ENCODE measurements at regions not wholly inside any gene's neighbourhood (a gene's known extent, or its start where the extent isn't known, plus 50 kb on each side); places are given as distances from the start of the nearest gene placed in this dataset.

DNA sequence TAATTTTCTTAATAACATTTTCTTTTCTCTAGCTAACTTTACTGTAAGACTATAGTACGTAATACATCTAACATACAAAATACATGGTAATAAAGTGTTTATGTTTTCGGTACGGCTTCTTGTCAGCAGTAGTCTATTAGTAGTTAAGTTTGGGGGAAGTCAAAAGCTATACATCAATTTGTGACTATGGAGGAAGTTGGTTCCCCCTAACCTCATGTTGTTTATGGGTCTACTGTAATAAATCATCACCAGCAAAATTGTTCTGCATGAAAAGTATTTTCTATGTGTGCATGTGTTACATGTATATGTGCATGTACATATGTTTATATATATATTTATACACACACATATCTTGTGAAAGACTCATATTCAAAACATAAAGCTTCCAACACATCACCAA is 303.0 kb downstream of the TRIB2 start:
- CTCF ChIA-PET: interaction anchor here in 1 of 2 donors (0.6 to 1.7 kb wide), 2 partner anchors 13 to 1243 kb away, joined by 3 to 4 read pairs; no protein-coding TSS in a partner anchor
- ATAC-seq (replicated peaks in 1 of 4): no peak
- WGBS (ENCODE audit: insufficient coverage): no CpG with 5 or more reads among the region's 3 CpGs
- peaks cover 31 to 37% of the 10 kb centered on the region in 2 donors for H3K27me3 Mint-ChIP-seq
- no peaks in the 10 kb centered on the region for H3K4me1 Mint-ChIP-seq
- no peaks in the 10 kb centered on the region for H3K9me3 ChIP-seq
- H3K9me3 Mint-ChIP-seq: no peaks in the 10 kb centered on the region
- no peaks in the 10 kb centered on the region for H3K4me1 ChIP-seq (ENCODE audit: control insufficient read depth in 1 of 2, extremely low read depth in 1 of 2, insufficient read depth in 2 of 2, low read length in 2 of 2)
- no peaks in the 10 kb centered on the region for H3K36me3 Mint-ChIP-seq
- H3K27ac Mint-ChIP-seq: no peak overlapping the region
- no peak for DNase-seq
- H3K27ac ChIP-seq (ENCODE audit: low read length): no peak overlapping the region
- H3K4me3 ChIP-seq (ENCODE audit: control insufficient read depth in 1 of 2, extremely low read depth in 1 of 2, low read length in 1 of 2): no peak overlapping the region
- no peak overlapping the region for H3K4me3 Mint-ChIP-seq
- POLR2A ChIA-PET: interaction anchor here in 1 of 2 donors (0.6 kb wide), 1 partner anchor 15 kb away, joined by 3 read pairs; no protein-coding TSS in a partner anchor
- H3K27me3 ChIP-seq (replicated peaks in 1 of 2; ENCODE audit: control insufficient read depth in 2 of 2, extremely low read depth in 1 of 2, insufficient read depth in 2 of 2, low read length in 1 of 2): no peaks in the 10 kb centered on the region
- no peaks in the 10 kb centered on the region for H3K36me3 ChIP-seq (ENCODE audit: control insufficient read depth in 2 of 2, extremely low read depth in 1 of 2, insufficient read depth in 1 of 2, low read length in 1 of 2)

DNA sequence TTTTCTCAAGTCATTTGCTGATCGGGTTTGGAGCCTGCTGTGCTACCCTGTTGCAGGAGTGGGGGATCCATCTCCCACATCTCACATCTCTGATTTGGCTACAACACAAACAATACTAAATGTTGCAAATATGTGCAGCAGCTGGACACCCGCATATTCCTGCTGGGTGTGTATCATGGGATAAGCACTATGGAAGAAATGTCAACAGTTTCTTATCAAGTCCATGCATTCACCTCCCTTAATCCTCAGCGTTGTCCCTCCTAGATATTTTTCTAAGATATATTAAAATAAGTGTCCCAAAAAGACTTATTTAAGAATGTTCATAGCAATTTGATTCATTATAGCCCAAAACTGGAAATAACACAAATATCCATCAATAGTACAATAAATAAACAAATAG is 303.7 kb downstream of the TRIB2 start:
- Histone ChIP-seq H3K9me3 (no peaks in the 10 kb centered on the region), H3K4me3 (ENCODE audit: control insufficient read depth in 1 of 2, extremely low read depth in 1 of 2, low read length in 1 of 2) (no peak overlapping the region), H3K36me3 (ENCODE audit: control insufficient read depth in 2 of 2, extremely low read depth in 1 of 2, insufficient read depth in 1 of 2, low read length in 1 of 2) (no peaks in the 10 kb centered on the region), H3K4me1 (ENCODE audit: control insufficient read depth in 1 of 2, extremely low read depth in 1 of 2, insufficient read depth in 2 of 2, low read length in 2 of 2) (no peaks in the 10 kb centered on the region), H3K27me3 (replicated peaks in 1 of 2; ENCODE audit: control insufficient read depth in 2 of 2, extremely low read depth in 1 of 2, insufficient read depth in 2 of 2, low read length in 1 of 2) (no peaks in the 10 kb centered on the region), H3K27ac (ENCODE audit: low read length) (no peak overlapping the region)
- no peak for DNase-seq
- CTCF ChIA-PET: interaction anchor here in 1 of 2 donors (0.6 to 1.7 kb wide), 2 partner anchors 13 to 1244 kb away, joined by 3 to 4 read pairs; no protein-coding TSS in a partner anchor
- no peaks in the 10 kb centered on the region for H3K36me3 Mint-ChIP-seq
- POLR2A ChIA-PET: no interaction called here
- no peak overlapping the region for H3K27ac Mint-ChIP-seq
- H3K27me3 Mint-ChIP-seq: peaks cover 33 to 37% of the 10 kb centered on the region in 2 donors
- H3K4me1 Mint-ChIP-seq: no peaks in the 10 kb centered on the region
- no CpG with 5 or more reads among the region's 3 CpGs for WGBS (ENCODE audit: insufficient coverage)
- ATAC-seq (replicated peaks in 1 of 4): no peak
- H3K9me3 Mint-ChIP-seq: no peaks in the 10 kb centered on the region
- no peak overlapping the region for H3K4me3 Mint-ChIP-seq

DNA sequence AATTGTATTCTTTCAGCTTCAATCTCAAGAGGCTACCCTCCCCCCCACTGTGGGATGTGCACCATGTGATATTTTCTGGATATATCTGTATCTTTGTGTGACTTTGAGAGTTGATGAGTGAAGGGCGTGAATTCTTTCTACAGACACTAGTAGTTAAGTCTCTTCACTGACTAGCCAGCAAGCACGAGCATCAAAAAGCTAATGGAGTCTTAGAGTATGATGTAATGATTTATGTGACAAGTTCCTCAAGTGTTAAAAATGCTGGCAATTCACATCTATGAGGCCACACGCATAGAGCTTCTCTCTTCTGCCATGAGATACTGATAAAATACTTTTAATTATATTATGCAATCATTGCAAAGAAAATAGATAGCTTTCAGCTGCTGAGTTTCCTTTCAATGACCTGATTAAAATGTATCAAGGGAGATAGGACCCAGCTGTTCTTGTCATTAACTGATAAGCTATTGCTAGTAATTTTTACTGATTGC is 304.8 kb downstream of the TRIB2 start:
- H3K4me3 ChIP-seq (ENCODE audit: control insufficient read depth in 1 of 2, extremely low read depth in 1 of 2, low read length in 1 of 2): no peak overlapping the region
- Mint-ChIP-seq H3K27ac (no peak overlapping the region), H3K27me3 (peaks cover 30 to 32% of the 10 kb centered on the region in 2 donors), H3K36me3 (no peaks in the 10 kb centered on the region), H3K4me3 (no peak overlapping the region), H3K9me3 (no peaks in the 10 kb centered on the region), H3K4me1 (no peaks in the 10 kb centered on the region)
- no peak overlapping the region for H3K27ac ChIP-seq (ENCODE audit: low read length)
- no peaks in the 10 kb centered on the region for H3K27me3 ChIP-seq (replicated peaks in 1 of 2; ENCODE audit: control insufficient read depth in 2 of 2, extremely low read depth in 1 of 2, insufficient read depth in 2 of 2, low read length in 1 of 2)
- H3K36me3 ChIP-seq (ENCODE audit: control insufficient read depth in 2 of 2, extremely low read depth in 1 of 2, insufficient read depth in 1 of 2, low read length in 1 of 2): no peaks in the 10 kb centered on the region
- H3K4me1 ChIP-seq (ENCODE audit: control insufficient read depth in 1 of 2, extremely low read depth in 1 of 2, insufficient read depth in 2 of 2, low read length in 2 of 2): no peaks in the 10 kb centered on the region
- no peaks in the 10 kb centered on the region for H3K9me3 ChIP-seq
- WGBS (ENCODE audit: insufficient coverage): no CpG with 5 or more reads among the region's 3 CpGs
- ChIA-PET CTCF (interaction anchor here in 1 of 2 donors (1.3 kb wide), 1 partner anchor 14 kb away, joined by 4 read pairs; no protein-coding TSS in a partner anchor), POLR2A (no interaction called here)
- DNase-seq (no peak), ATAC-seq (replicated peaks in 1 of 4) (no peak)

- Mint-ChIP-seq H3K4me1 (no peaks in the 10 kb centered on the region), H3K27ac (no peak overlapping the region), H3K27me3 (peaks cover 10 to 26% of the 10 kb centered on the region in 2 donors), H3K9me3 (no peaks in the 10 kb centered on the region), H3K36me3 (no peaks in the 10 kb centered on the region), H3K4me3 (no peak overlapping the region)
- Histone ChIP-seq H3K4me3 (ENCODE audit: control insufficient read depth in 1 of 2, extremely low read depth in 1 of 2, low read length in 1 of 2) (no peak overlapping the region), H3K4me1 (ENCODE audit: control insufficient read depth in 1 of 2, extremely low read depth in 1 of 2, insufficient read depth in 2 of 2, low read length in 2 of 2) (no peaks in the 10 kb centered on the region), H3K9me3 (no peaks in the 10 kb centered on the region), H3K27ac (ENCODE audit: low read length) (no peak overlapping the region), H3K27me3 (replicated peaks in 1 of 2; ENCODE audit: control insufficient read depth in 2 of 2, extremely low read depth in 1 of 2, insufficient read depth in 2 of 2, low read length in 1 of 2) (no peaks in the 10 kb centered on the region), H3K36me3 (ENCODE audit: control insufficient read depth in 2 of 2, extremely low read depth in 1 of 2, insufficient read depth in 1 of 2, low read length in 1 of 2) (no peaks in the 10 kb centered on the region)
- WGBS (ENCODE audit: insufficient coverage): 86% methylated on average over 1 of the region's 2 CpGs
- DNase-seq (no peak), ATAC-seq (replicated peaks in 1 of 4) (no peak)
- ChIA-PET POLR2A (no interaction called here), CTCF (no interaction called here)
Measured at GRCh38 chr2:13030606-13031005, 313.9 kb downstream of the TRIB2 start.

DNA sequence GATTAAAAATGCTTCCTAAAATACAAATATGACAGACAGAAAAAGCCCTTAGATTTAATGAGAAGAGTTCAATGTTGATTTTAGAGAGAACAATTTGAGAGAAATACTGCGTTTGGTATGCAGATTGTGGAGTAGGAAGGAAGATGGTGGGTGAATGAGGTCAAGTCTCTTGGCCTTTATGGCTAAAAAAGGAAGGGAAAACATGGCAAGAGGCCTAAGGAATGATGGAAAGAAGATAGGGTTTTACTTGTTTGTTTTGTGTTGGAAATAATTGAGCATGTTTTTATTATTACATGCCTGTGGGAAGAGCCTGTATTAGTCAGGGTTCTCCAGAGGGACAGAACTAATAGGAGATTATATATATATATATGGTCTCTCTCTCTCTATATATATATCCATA is 318.1 kb downstream of the TRIB2 start:
- 77% methylated on average over 1 of the region's 1 CpG for WGBS (ENCODE audit: insufficient coverage)
- CTCF ChIA-PET: interaction anchor here in 1 of 2 donors (1.2 kb wide), 1 partner anchor 12 kb away, joined by 3 read pairs; no protein-coding TSS in a partner anchor
- ATAC-seq (replicated peaks in 1 of 4): no peak

DNA sequence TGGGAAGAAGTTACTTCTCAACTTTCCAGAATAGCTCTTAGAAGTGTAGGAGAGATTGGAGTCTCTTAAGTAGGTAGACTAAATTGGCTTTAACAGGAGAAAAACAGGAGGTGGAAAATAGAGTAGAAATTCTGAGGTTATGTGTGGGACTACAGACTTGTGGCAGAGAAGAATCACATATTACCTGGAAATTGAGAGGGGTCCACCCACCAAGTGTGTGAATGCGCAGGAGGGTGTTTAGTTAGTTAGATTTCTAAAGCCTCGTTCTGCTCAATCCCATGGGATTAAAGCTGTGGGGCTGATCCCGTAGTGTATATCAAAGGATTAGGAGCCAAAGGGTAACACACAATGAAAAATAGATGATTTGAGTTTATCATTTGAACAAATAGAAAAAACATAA is 319.1 kb downstream of the TRIB2 start:
- H3K27ac Mint-ChIP-seq: no peak overlapping the region
- H3K27ac ChIP-seq (ENCODE audit: low read length): no peak overlapping the region
- WGBS (ENCODE audit: insufficient coverage): 100% methylated on average over 1 of the region's 3 CpGs
- H3K9me3 Mint-ChIP-seq: peaks cover 1 to 4% (median 3%) of the 10 kb centered on the region in 3 donors
- ATAC-seq (replicated peaks in 1 of 4) (no peak), DNase-seq (no peak)
- H3K4me1 ChIP-seq (ENCODE audit: control insufficient read depth in 1 of 2, extremely low read depth in 1 of 2, insufficient read depth in 2 of 2, low read length in 2 of 2): no peaks in the 10 kb centered on the region
- ChIA-PET POLR2A (interaction anchor here in 1 of 2 donors (0.7 kb wide), 1 partner anchor 697 kb away, joined by 3 read pairs; no protein-coding TSS in a partner anchor), CTCF (interaction anchor here in 1 of 2 donors (1.2 kb wide), 1 partner anchor 11 kb away, joined by 3 read pairs; no protein-coding TSS in a partner anchor)
- no peak overlapping the region for H3K4me3 ChIP-seq (ENCODE audit: control insufficient read depth in 1 of 2, extremely low read depth in 1 of 2, low read length in 1 of 2)
- peaks cover 3% of the 10 kb centered on the region for H3K36me3 Mint-ChIP-seq
- no peaks in the 10 kb centered on the region for H3K36me3 ChIP-seq (ENCODE audit: control insufficient read depth in 2 of 2, extremely low read depth in 1 of 2, insufficient read depth in 1 of 2, low read length in 1 of 2)
- H3K27me3 ChIP-seq (replicated peaks in 1 of 2; ENCODE audit: control insufficient read depth in 2 of 2, extremely low read depth in 1 of 2, insufficient read depth in 2 of 2, low read length in 1 of 2): peaks cover 0 to 11% of the 10 kb centered on the region in 2 experiments
- H3K4me1 Mint-ChIP-seq: no peaks in the 10 kb centered on the region
- peaks cover 17 to 18% of the 10 kb centered on the region in 2 donors for H3K27me3 Mint-ChIP-seq
- no peaks in the 10 kb centered on the region for H3K9me3 ChIP-seq
- H3K4me3 Mint-ChIP-seq: no peak overlapping the region

More for the DNA sequence above, 318.1 kb downstream of the TRIB2 start:
- Histone ChIP-seq H3K4me1 (ENCODE audit: control insufficient read depth in 1 of 2, extremely low read depth in 1 of 2, insufficient read depth in 2 of 2, low read length in 2 of 2) (no peaks in the 10 kb centered on the region), H3K36me3 (ENCODE audit: control insufficient read depth in 2 of 2, extremely low read depth in 1 of 2, insufficient read depth in 1 of 2, low read length in 1 of 2) (no peaks in the 10 kb centered on the region), H3K9me3 (no peaks in the 10 kb centered on the region), H3K27ac (ENCODE audit: low read length) (no peak overlapping the region), H3K27me3 (replicated peaks in 1 of 2; ENCODE audit: control insufficient read depth in 2 of 2, extremely low read depth in 1 of 2, insufficient read depth in 2 of 2, low read length in 1 of 2) (peaks cover 0 to 2% of the 10 kb centered on the region in 2 experiments), H3K4me3 (ENCODE audit: control insufficient read depth in 1 of 2, extremely low read depth in 1 of 2, low read length in 1 of 2) (no peak overlapping the region)
- H3K9me3 Mint-ChIP-seq: no peaks in the 10 kb centered on the region
- no peaks in the 10 kb centered on the region for H3K36me3 Mint-ChIP-seq
- no peak overlapping the region for H3K27ac Mint-ChIP-seq
- POLR2A ChIA-PET: no interaction called here
- H3K4me1 Mint-ChIP-seq: no peaks in the 10 kb centered on the region
- H3K4me3 Mint-ChIP-seq: no peak overlapping the region
- DNase-seq: no peak
- H3K27me3 Mint-ChIP-seq: peaks cover 12 to 18% of the 10 kb centered on the region in 2 donors

Data from T-cell (primary cell).